ENCODE measurements at regions not wholly inside any gene's neighbourhood (a gene's known extent, or its start where the extent isn't known, plus 50 kb on each side); places are given as distances from the start of the nearest gene placed in this dataset.
"Not testable (repeated sequence)": the region's sequence is repeated elsewhere in the genome, so short reads cannot be mapped to it uniquely, and the experiment has no call there.

GRCh38 chr3:83251490-83251889, 1490.0 kb upstream of the GBE1 start:
- DNase-seq, result no peak

GRCh38 chr3:83250613-83251012, 1489.2 kb upstream of the GBE1 start:
- DNase-seq, result no peak

GRCh38 chr3:83248454-83248853, 1487.0 kb upstream of the GBE1 start:
- no peak for DNase-seq

- no peak for DNase-seq
Measured at GRCh38 chr3:83235180-83235814, 1473.9 kb upstream of the GBE1 start.

GRCh38 chr3:83233715-83234114, 1472.3 kb upstream of the GBE1 start:
- DNase-seq, result no peak

GRCh38 chr3:83230841-83231240, 1469.4 kb upstream of the GBE1 start:
- DNase-seq, result no peak

GRCh38 chr3:83230376-83230775, 1468.9 kb upstream of the GBE1 start:
- DNase-seq, result no peak

- DNase-seq, result no peak
Measured at GRCh38 chr3:83226751-83227150, 1465.3 kb upstream of the GBE1 start.

- no peak for DNase-seq
Measured at GRCh38 chr3:83224101-83224868, 1462.8 kb upstream of the GBE1 start.

GRCh38 chr3:83218383-83219200, 1457.1 kb upstream of the GBE1 start:
- DNase-seq, result no peak

GRCh38 chr3:83217595-83218118, 1456.2 kb upstream of the GBE1 start:
- DNase-seq, result not testable (repeated sequence)

- DNase-seq, result no peak
Measured at GRCh38 chr3:83216919-83217594, 1455.6 kb upstream of the GBE1 start.

GRCh38 chr3:83195243-83195642, 1433.8 kb upstream of the GBE1 start:
- DNase-seq, result no peak

- DNase-seq, result no peak
Measured at GRCh38 chr3:83193526-83193925, 1432.1 kb upstream of the GBE1 start.

GRCh38 chr3:83189634-83190033, 1428.2 kb upstream of the GBE1 start:
- no peak for DNase-seq

- no peak for DNase-seq
Measured at GRCh38 chr3:83169473-83169872, 1408.0 kb upstream of the GBE1 start.

- DNase-seq, result no peak
Measured at GRCh38 chr3:83150896-83151295, 1389.5 kb upstream of the GBE1 start.

GRCh38 chr3:83140983-83141382, 1379.5 kb upstream of the GBE1 start:
- DNase-seq, result no peak

GRCh38 chr3:83131236-83131635, 1369.8 kb upstream of the GBE1 start:
- DNase-seq, result no peak

GRCh38 chr3:83122774-83123350, 1361.4 kb upstream of the GBE1 start:
- no peak for DNase-seq

- no peak for DNase-seq
Measured at GRCh38 chr3:83093222-83093572, 1331.8 kb upstream of the GBE1 start.

- DNase-seq, result no peak
Measured at GRCh38 chr3:83092521-83093221, 1331.2 kb upstream of the GBE1 start.

All from NCI-H524 treated with DMSO at 0.1 percent for 48 hours (cell line).